ENCODE measurements at regions not wholly inside any gene's neighbourhood (a gene's known extent, or its start where the extent isn't known, plus 50 kb on each side); places are given as distances from the start of the nearest gene placed in this dataset.

GRCh38 chr2:56703001-56703400, 519.2 kb downstream of the CCDC85A start:
- 33 to 100% (median 94%) methylated on average over 1 to 2 of the region's 2 CpGs; no CpG with 5 or more reads in 1 of the 10 experiments for WGBS, 10 experiments
- Histone ChIP-seq H3K4me1 (replicated peaks in 1 of 2) (no peaks in the 10 kb centered on the region), H3K27ac (no peak overlapping the region), H3K4me3 (no peak overlapping the region)
- in situ Hi-C loops (cut with MboI; ENCODE audit: low pct_unique_long_range_greater_than_20kb in 2 of 9, low sequenced_read_pairs in 9 of 9, unreplicated experiment in 9 of 9): no loop called here
- no peak for ATAC-seq (replicated peaks in 6 of 8)

DNA sequence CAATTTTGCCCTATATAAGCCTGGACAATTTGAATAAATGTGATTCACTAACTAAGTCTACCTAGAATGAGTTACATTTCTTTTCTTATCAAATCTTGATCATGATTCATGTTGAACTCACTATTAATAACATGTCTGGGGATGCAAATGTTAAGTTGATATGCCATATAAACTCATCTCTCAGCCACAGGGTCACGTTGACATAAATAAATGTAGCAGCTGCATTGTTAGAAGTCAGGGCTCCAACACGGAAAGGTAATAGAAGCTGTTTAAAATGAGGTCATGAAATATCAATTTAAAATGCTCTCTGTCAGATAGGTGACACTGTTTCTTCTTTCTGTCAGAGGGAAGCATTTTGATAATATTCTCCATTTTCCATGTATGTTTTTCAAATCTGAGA, 521.9 kb downstream of the CCDC85A start:
- 13 to 100% (median 72%) methylated on average over 1 to 2 of the region's 2 CpGs; no CpG with 5 or more reads in 1 of the 10 experiments for WGBS, 10 experiments
- H3K27ac ChIP-seq: no peak overlapping the region
- no peaks in the 10 kb centered on the region for H3K4me1 ChIP-seq (replicated peaks in 1 of 2)
- no peak overlapping the region for H3K4me3 ChIP-seq
- no peak for ATAC-seq (replicated peaks in 6 of 8)
- in situ Hi-C loops (cut with MboI; ENCODE audit: low pct_unique_long_range_greater_than_20kb in 2 of 9, low sequenced_read_pairs in 9 of 9, unreplicated experiment in 9 of 9): no loop called here

GRCh38 chr2:56707218-56707617, 523.4 kb downstream of the CCDC85A start:
- Histone ChIP-seq H3K4me1 (replicated peaks in 1 of 2) (no peaks in the 10 kb centered on the region), H3K4me3 (no peak overlapping the region), H3K27ac (no peak overlapping the region)
- peak in 3 of 8 experiments; percentile 41 to 93 (median 43) for ATAC-seq (replicated peaks in 6 of 8)
- WGBS, 10 experiments: 0 to 71% (median 39%) methylated on average over 1 to 3 of the region's 3 CpGs; no CpG with 5 or more reads in 2 of the 10 experiments
- in situ Hi-C loops (cut with MboI; ENCODE audit: low pct_unique_long_range_greater_than_20kb in 2 of 9, low sequenced_read_pairs in 9 of 9, unreplicated experiment in 9 of 9): no loop called here

GRCh38 chr2:56707650-56708049, 523.9 kb downstream of the CCDC85A start:
- ATAC-seq (replicated peaks in 6 of 8): no peak
- WGBS, 10 experiments: 14 to 94% (median 68%) methylated on average over 1 to 2 of the region's 2 CpGs; no CpG with 5 or more reads in 3 of the 10 experiments
- Histone ChIP-seq H3K4me3 (no peak overlapping the region), H3K4me1 (replicated peaks in 1 of 2) (no peaks in the 10 kb centered on the region), H3K27ac (no peak overlapping the region)
- in situ Hi-C loops (cut with MboI; ENCODE audit: low pct_unique_long_range_greater_than_20kb in 2 of 9, low sequenced_read_pairs in 9 of 9, unreplicated experiment in 9 of 9): no loop called here

- Histone ChIP-seq H3K27ac (no peak overlapping the region), H3K4me1 (replicated peaks in 1 of 2) (peaks cover 0 to 2% of the 10 kb centered on the region in 2 donors), H3K4me3 (no peak overlapping the region)
- ATAC-seq (replicated peaks in 6 of 8): no peak
- in situ Hi-C loops (cut with MboI; ENCODE audit: low pct_unique_long_range_greater_than_20kb in 2 of 9, low sequenced_read_pairs in 9 of 9, unreplicated experiment in 9 of 9): no loop called here
- WGBS, 10 experiments: 28 to 100% (median 80%) methylated on average over 1 to 3 of the region's 3 CpGs; no CpG with 5 or more reads in 1 of the 10 experiments
These were observed 525.4 kb downstream of the CCDC85A start for GRCh38 chr2:56709181-56709580.

DNA sequence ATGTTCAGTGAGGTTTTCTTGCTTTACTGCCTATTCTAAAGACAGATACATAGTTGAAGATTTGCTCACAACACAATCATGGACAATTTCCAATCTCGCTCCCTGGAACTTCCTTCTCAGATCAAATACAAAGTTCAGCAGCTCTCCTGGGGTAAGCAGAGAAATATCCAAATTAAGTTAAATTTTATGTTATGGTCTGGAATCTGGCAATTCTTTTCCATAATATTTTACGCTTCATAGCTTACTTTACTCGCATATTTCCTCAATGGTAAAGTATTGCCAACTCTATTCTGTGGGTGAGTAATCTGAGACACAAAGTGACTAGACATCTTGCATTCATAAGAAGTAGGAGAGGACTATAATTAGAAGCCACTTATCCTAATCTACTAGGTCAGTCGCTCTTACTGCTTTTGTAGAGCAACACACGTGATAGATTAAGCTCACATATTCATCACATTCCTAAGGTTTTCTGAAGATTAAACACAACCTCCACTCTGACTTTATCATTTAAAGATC, 529.4 kb downstream of the CCDC85A start:
- peaks cover 0 to 5% of the 10 kb centered on the region in 2 donors for H3K4me1 ChIP-seq (replicated peaks in 1 of 2)
- ATAC-seq (replicated peaks in 6 of 8): peak in 3 of 8 experiments; percentile 48 to 85 (median 79)
- no peak overlapping the region for H3K27ac ChIP-seq
- in situ Hi-C loops (cut with MboI; ENCODE audit: low pct_unique_long_range_greater_than_20kb in 2 of 9, low sequenced_read_pairs in 9 of 9, unreplicated experiment in 9 of 9): no loop called here
- WGBS, 10 experiments: 17 to 100% (median 77%) methylated on average over 3 to 5 of the region's 5 CpGs
- H3K4me3 ChIP-seq: no peak overlapping the region

GRCh38 chr2:56713978-56714377, 530.2 kb downstream of the CCDC85A start:
- no peak overlapping the region for H3K27ac ChIP-seq
- no peak for ATAC-seq (replicated peaks in 6 of 8)
- H3K4me3 ChIP-seq: no peak overlapping the region
- in situ Hi-C loops (cut with MboI; ENCODE audit: low pct_unique_long_range_greater_than_20kb in 2 of 9, low sequenced_read_pairs in 9 of 9, unreplicated experiment in 9 of 9): no loop called here
- peaks cover 0 to 5% of the 10 kb centered on the region in 2 donors for H3K4me1 ChIP-seq (replicated peaks in 1 of 2)
- WGBS, 10 experiments: 29 to 83% (median 77%) methylated on average over 1 of the region's 1 CpG; no CpG with 5 or more reads in 6 of the 10 experiments

GRCh38 chr2:56714400-56714799, 530.6 kb downstream of the CCDC85A start:
- in situ Hi-C loops (cut with MboI; ENCODE audit: low pct_unique_long_range_greater_than_20kb in 2 of 9, low sequenced_read_pairs in 9 of 9, unreplicated experiment in 9 of 9): no loop called here
- H3K27ac ChIP-seq: no peak overlapping the region
- H3K4me3 ChIP-seq: no peak overlapping the region
- ATAC-seq (replicated peaks in 6 of 8): no peak
- peaks cover 0 to 5% of the 10 kb centered on the region in 2 donors for H3K4me1 ChIP-seq (replicated peaks in 1 of 2)
- WGBS, 10 experiments: 17 to 100% (median 71%) methylated on average over 2 to 6 of the region's 7 CpGs

- 0 to 86% (median 40%) methylated on average over 1 to 3 of the region's 3 CpGs; no CpG with 5 or more reads in 1 of the 10 experiments for WGBS, 10 experiments
- in situ Hi-C loops (cut with MboI; ENCODE audit: low pct_unique_long_range_greater_than_20kb in 2 of 9, low sequenced_read_pairs in 9 of 9, unreplicated experiment in 9 of 9): no loop called here
- ATAC-seq (replicated peaks in 6 of 8): peak in 4 of 8 experiments; percentile 45 to 53 (median 48)
These were observed 531.9 kb downstream of the CCDC85A start for GRCh38 chr2:56715683-56716082.

GRCh38 chr2:56718413-56718812, 534.6 kb downstream of the CCDC85A start:
- no peak overlapping the region for H3K27ac ChIP-seq
- ATAC-seq (replicated peaks in 6 of 8): no peak
- in situ Hi-C loops (cut with MboI; ENCODE audit: low pct_unique_long_range_greater_than_20kb in 2 of 9, low sequenced_read_pairs in 9 of 9, unreplicated experiment in 9 of 9): no loop called here
- H3K4me1 ChIP-seq (replicated peaks in 1 of 2): peaks cover 2 to 5% of the 10 kb centered on the region in 2 donors
- H3K4me3 ChIP-seq: no peak overlapping the region
- whole genome bisulfite sequencing, 10 experiments: 36 to 100% (median 90%) methylated on average over 1 to 4 of the region's 4 CpGs

More at GRCh38 chr2:56715683-56716082, 531.9 kb downstream of the CCDC85A start:
- no peak overlapping the region for H3K4me3 ChIP-seq
- H3K4me1 ChIP-seq (replicated peaks in 1 of 2): peaks cover 2 to 5% of the 10 kb centered on the region in 2 donors
- H3K27ac ChIP-seq: no peak overlapping the region

DNA sequence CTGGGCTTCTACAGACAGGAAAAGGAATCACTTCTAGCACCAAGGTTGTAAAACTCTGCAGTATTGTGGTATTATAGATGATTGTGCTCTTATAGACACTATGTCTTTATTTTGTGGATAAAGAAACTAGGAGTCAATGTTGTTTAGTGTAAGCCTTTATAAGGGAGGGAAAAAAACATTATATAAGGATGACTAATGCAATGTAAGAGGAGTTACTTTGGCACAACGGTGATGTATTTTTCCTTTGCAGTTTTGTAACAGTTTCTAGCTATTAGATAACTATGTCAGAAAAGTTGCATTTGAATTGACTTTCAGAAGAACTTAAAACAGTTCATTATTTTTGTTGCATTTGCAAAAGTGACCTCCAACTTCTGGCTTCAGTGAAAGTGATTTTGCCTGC, 545.4 kb downstream of the CCDC85A start:
- in situ Hi-C loops (cut with MboI; ENCODE audit: low pct_unique_long_range_greater_than_20kb in 2 of 9, low sequenced_read_pairs in 9 of 9, unreplicated experiment in 9 of 9): loop anchor here in 3 of 9 experiments (25.0 kb wide), 1 partner anchor 542 kb away; the partner anchor contains the start of gene CCDC85A (in 3 of the 3)
- H3K4me1 ChIP-seq (replicated peaks in 1 of 2): no peaks in the 10 kb centered on the region
- H3K4me3 ChIP-seq: no peak overlapping the region
- no peak overlapping the region for H3K27ac ChIP-seq
- ATAC-seq (replicated peaks in 6 of 8): no peak
- 0 to 100% (median 71%) methylated on average over 1 of the region's 1 CpG; no CpG with 5 or more reads in 3 of the 10 experiments for WGBS, 10 experiments

DNA sequence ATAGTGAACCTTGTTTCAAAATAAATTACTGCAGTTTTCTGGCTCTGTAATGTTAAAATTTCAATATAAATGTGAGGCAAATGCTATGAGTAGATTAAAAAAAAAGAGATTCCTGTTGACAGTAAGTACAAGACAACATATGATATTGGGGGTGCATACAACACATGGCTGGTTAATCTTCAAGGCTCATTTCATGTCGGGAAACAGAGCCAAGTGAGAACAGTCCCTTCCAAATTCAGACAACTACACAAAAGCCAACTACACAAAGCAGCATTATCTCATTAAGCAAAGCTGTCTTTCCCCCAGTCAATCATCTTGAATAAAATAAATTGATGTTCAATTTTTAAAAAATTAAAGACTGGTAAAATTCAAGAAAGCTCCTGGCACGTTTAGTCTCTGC, 549.2 kb downstream of the CCDC85A start:
- in situ Hi-C loops (cut with MboI; ENCODE audit: low pct_unique_long_range_greater_than_20kb in 2 of 9, low sequenced_read_pairs in 9 of 9, unreplicated experiment in 9 of 9): loop anchor here in 3 of 9 experiments (25.0 kb wide), 1 partner anchor 546 kb away; the partner anchor contains the start of gene CCDC85A (in 3 of the 3)
- Histone ChIP-seq H3K4me1 (replicated peaks in 1 of 2) (no peaks in the 10 kb centered on the region), H3K4me3 (no peak overlapping the region), H3K27ac (no peak overlapping the region)
- WGBS, 10 experiments: 40 to 100% (median 73%) methylated on average over 1 to 2 of the region's 2 CpGs
- ATAC-seq (replicated peaks in 6 of 8): no peak

DNA sequence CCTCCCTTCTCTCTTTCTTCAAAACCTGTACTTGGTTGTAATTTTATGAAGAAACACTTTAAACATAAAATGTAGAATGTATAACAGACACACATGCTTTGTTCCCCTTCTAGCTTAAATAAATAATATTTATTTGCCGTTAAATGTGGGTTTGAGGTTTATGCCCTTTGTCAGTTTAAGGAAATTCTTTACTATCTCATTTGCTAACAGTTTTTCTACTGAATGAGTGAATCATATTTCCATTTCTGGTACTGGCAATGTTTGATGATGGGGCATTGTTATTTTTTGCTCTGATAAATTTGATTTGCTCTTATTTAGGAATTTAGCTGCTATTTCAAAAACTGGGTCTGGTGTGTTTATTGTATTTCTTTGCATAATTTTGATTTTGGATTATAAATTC, 555.6 kb downstream of the CCDC85A start:
- in situ Hi-C loops (cut with MboI; ENCODE audit: low pct_unique_long_range_greater_than_20kb in 2 of 9, low sequenced_read_pairs in 9 of 9, unreplicated experiment in 9 of 9): loop anchor here in 3 of 9 experiments (25.0 kb wide), 1 partner anchor 552 kb away; the partner anchor contains the start of gene CCDC85A (in 3 of the 3)
- ATAC-seq (replicated peaks in 6 of 8): no peak
- WGBS, 10 experiments: 40 to 100% (median 83%) methylated on average over 1 of the region's 1 CpG; no CpG with 5 or more reads in 3 of the 10 experiments
- H3K4me1 ChIP-seq (replicated peaks in 1 of 2): no peaks in the 10 kb centered on the region
- no peak overlapping the region for H3K27ac ChIP-seq
- no peak overlapping the region for H3K4me3 ChIP-seq
